ENCODE measurements at regions not wholly inside any gene's neighbourhood (a gene's known extent, or its start where the extent isn't known, plus 50 kb on each side); places are given as distances from the start of the nearest gene placed in this dataset.
"Not testable (repeated sequence)": the region's sequence is repeated elsewhere in the genome, so short reads cannot be mapped to it uniquely, and the experiment has no call there.

- DNase-seq = no peak
Observed at GRCh38 chrX:25646156-25646555, 492.0 kb upstream of the MAGEB18 start.

- DNase-seq = no peak
Observed at GRCh38 chrX:25648790-25649189, 489.4 kb upstream of the MAGEB18 start.

- DNase-seq = no peak
Observed at GRCh38 chrX:25650216-25650820, 487.8 kb upstream of the MAGEB18 start.

GRCh38 chrX:25659317-25659716 is 478.8 kb upstream of the MAGEB18 start:
- no peak for DNase-seq

- no peak for DNase-seq
Observed at GRCh38 chrX:25663701-25664100, 474.4 kb upstream of the MAGEB18 start.

GRCh38 chrX:25665431-25665830 is 472.7 kb upstream of the MAGEB18 start:
- DNase-seq = no peak

- no peak for DNase-seq
Observed at GRCh38 chrX:25667681-25668080, 470.5 kb upstream of the MAGEB18 start.

- no peak for DNase-seq
Observed at GRCh38 chrX:25674776-25675175, 463.4 kb upstream of the MAGEB18 start.

GRCh38 chrX:25701876-25702275 is 436.3 kb upstream of the MAGEB18 start:
- DNase-seq = no peak

GRCh38 chrX:25717122-25717521 is 421.0 kb upstream of the MAGEB18 start:
- DNase-seq = no peak

GRCh38 chrX:25721564-25721963 is 416.6 kb upstream of the MAGEB18 start:
- DNase-seq = peak; percentile 1

GRCh38 chrX:25726539-25726938 is 411.6 kb upstream of the MAGEB18 start:
- DNase-seq = no peak

GRCh38 chrX:25733148-25733547 is 405.0 kb upstream of the MAGEB18 start:
- DNase-seq = no peak

- DNase-seq = no peak
Observed at GRCh38 chrX:25737540-25737939, 400.6 kb upstream of the MAGEB18 start.

- no peak for DNase-seq
Observed at GRCh38 chrX:25742334-25742733, 395.8 kb upstream of the MAGEB18 start.

- DNase-seq = no peak
Observed at GRCh38 chrX:25754399-25754798, 383.7 kb upstream of the MAGEB18 start.

- no peak for DNase-seq
Observed at GRCh38 chrX:25755194-25755593, 382.9 kb upstream of the MAGEB18 start.

GRCh38 chrX:25762656-25763055 is 375.5 kb upstream of the MAGEB18 start:
- no peak for DNase-seq

- not testable (repeated sequence) for DNase-seq
Observed at GRCh38 chrX:25771853-25772252, 366.3 kb upstream of the MAGEB18 start.

- DNase-seq = not testable (repeated sequence)
Observed at GRCh38 chrX:25797796-25798195, 340.3 kb upstream of the MAGEB18 start.

GRCh38 chrX:25805744-25806143 is 332.4 kb upstream of the MAGEB18 start:
- no peak for DNase-seq

- no peak for DNase-seq
Observed at GRCh38 chrX:25807022-25807421, 331.1 kb upstream of the MAGEB18 start.

GRCh38 chrX:25810202-25810601 is 327.9 kb upstream of the MAGEB18 start:
- DNase-seq = no peak

GRCh38 chrX:25819879-25820278 is 318.3 kb upstream of the MAGEB18 start:
- DNase-seq = no peak

- DNase-seq = no peak
Observed at GRCh38 chrX:25851141-25851540, 287.0 kb upstream of the MAGEB18 start.

Data from DMS153 (cell line).